Aorta (tissue), 5 donors: ENCODE measurements at regions not wholly inside any gene's neighbourhood (a gene's known extent, or its start where the extent isn't known, plus 50 kb on each side); places are given as distances from the start of the nearest gene placed in this dataset.
"Not testable (repeated sequence)": the region's sequence is repeated elsewhere in the genome, so short reads cannot be mapped to it uniquely, and the experiment has no call there.

Source experiments
- ATAC-seq: fragments of 200-7000 bp; cut with Tn5 transposase; one replicate; pipeline ENCODE4 v1.9.1; 2022; ENCODE audit warnings: moderate library complexity; ENCODE audit not compliant: low FRiP score
- DNase-seq, 2 donors: peaks; one replicate each; pipeline ENCODE4 v3.0.0-alpha.2; 2020
- H3K27ac ChIP-seq, 2 donors: one replicate each; pipeline ENCODE4 v1.5.1; 2013; ENCODE audit warnings: low read length in 2 of 2, mild to moderate bottlenecking in 2 of 2, moderate library complexity in 2 of 2, control low read depth in 1 of 2, inconsistent platforms in 1 of 2, low read depth in 1 of 2
- H3K27me3 ChIP-seq, 2 donors: one replicate each; pipeline ENCODE4 v1.6.1; 2013; ENCODE audit warnings: control low read depth in 1 of 2, low read length in 1 of 2, mild to moderate bottlenecking in 1 of 2, moderate library complexity in 1 of 2; ENCODE audit not compliant: insufficient read depth in 2 of 2, control insufficient read depth in 1 of 2
- H3K36me3 ChIP-seq, 2 donors: one replicate each; pipeline ENCODE4 v1.6.1; 2013; ENCODE audit warnings: control low read depth in 1 of 2, low read length in 1 of 2, mild to moderate bottlenecking in 1 of 2; ENCODE audit not compliant: insufficient read depth in 2 of 2, control insufficient read depth in 1 of 2
- H3K4me1 ChIP-seq, 2 donors: one replicate each; pipeline ENCODE4 v1.6.1; 2013; ENCODE audit warnings: low read length in 2 of 2, control low read depth in 1 of 2, mild to moderate bottlenecking in 1 of 2, moderate library complexity in 1 of 2; ENCODE audit not compliant: insufficient read depth in 2 of 2, control insufficient read depth in 1 of 2
- H3K4me3 ChIP-seq, 2 donors: one replicate each; pipeline ENCODE4 v1.5.1; 2013; ENCODE audit warnings: low read length in 2 of 2, control low read depth in 1 of 2, mild to moderate bottlenecking in 1 of 2
- H3K9me3 ChIP-seq: one replicate; pipeline ENCODE4 v1.6.1; 2013; ENCODE audit warnings: mild to moderate bottlenecking, low read length; ENCODE audit not compliant: control insufficient read depth
- WGBS, 2 donors: extraction: QIAGEN DNeasy Blood & Tissue Kit; methylation state at CpG; one replicate each; pipeline ENCODE4 v1.1.7; 2013; 5-methylcytosine and 5-hydroxymethylcytosine counted together
- intact Hi-C, 2 donors: fragments of 100-400 bp; cut with DNase I; formaldehyde crosslinking; loops; one replicate each; pipeline versions ENCODE4 v1.14.2 to v1.15.0; 2022
- donor health status: healthy with polysubstance abuse.
- donor health status: Bipolar disorder and iron deficiency.
- donor health status: DM: no; HTN: no; CAD: no.
- donor health status: DM: no; HTN: no; CAD: no.
- donor health status: DM: yes; HTN: yes; CAD: no.

DNA sequence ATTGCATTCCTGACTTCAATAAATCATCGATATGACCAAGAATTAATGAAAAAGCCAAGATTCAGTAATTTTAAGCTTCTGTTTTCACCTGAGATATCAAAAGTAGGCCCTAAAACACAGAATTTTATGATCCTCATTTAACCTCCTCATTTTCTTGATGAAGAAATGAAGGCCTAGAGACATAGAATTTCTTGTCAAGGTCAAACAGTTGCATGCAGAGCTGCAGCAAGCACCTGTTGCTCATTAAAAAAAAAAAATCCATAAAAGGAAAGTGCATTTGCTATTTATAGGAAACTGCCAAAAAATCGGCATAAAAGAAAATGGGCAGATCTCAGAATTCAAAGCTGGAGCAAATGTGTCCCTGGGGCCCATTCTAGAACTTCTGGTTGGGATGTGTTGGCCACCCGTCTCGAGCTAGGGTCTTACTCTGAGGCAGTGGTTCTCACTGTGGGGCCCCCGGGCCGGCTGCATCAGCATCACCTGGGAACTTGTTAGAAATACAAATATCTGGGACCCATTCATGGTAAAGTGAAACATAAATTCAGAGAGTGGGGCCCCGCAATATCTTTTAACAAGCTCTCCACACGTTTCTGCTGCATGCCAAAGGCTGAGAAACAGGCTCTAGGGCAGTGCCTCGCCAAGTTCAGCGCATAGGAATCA, 224.7 kb upstream of the UBL3 start:
- ATAC-seq: no peak
- Histone ChIP-seq H3K9me3 (no peaks in the 10 kb centered on the region), H3K27me3 (no peaks in the 10 kb centered on the region), H3K4me1 (no peaks in the 10 kb centered on the region), H3K27ac (no peak overlapping the region), H3K36me3 (no peaks in the 10 kb centered on the region), H3K4me3 (no peak overlapping the region)
- 86 to 89% methylated on average over 10 of the region's 10 CpGs for WGBS, 2 donors
- intact Hi-C loops: no loop called here
- no peak for DNase-seq

DNA sequence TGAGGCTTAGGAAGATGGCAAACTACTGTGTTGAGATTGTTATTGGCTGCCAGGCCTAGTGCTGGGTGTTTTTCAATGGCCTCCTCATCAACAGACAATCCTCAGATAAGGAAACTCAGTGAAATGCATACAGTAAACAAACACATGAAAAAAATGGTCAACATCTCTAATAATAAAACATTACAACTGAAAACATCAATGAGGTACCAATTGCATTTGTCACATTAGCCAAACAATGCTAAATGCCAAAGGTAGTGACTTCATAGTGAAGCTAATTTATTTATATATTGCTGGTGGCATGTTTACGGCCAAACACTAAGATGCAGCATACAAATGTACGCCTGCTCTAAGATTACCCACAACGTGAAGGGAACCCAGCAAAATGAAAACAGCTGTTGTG, 224.0 kb upstream of the UBL3 start:
- Histone ChIP-seq H3K27me3 (no peaks in the 10 kb centered on the region), H3K36me3 (no peaks in the 10 kb centered on the region), H3K9me3 (no peaks in the 10 kb centered on the region), H3K4me3 (no peak overlapping the region), H3K27ac (no peak overlapping the region), H3K4me1 (no peaks in the 10 kb centered on the region)
- ATAC-seq (no peak), DNase-seq (no peak)
- intact Hi-C loops: no loop called here
- WGBS, 2 donors: 81 to 85% methylated on average over 3 of the region's 3 CpGs

DNA sequence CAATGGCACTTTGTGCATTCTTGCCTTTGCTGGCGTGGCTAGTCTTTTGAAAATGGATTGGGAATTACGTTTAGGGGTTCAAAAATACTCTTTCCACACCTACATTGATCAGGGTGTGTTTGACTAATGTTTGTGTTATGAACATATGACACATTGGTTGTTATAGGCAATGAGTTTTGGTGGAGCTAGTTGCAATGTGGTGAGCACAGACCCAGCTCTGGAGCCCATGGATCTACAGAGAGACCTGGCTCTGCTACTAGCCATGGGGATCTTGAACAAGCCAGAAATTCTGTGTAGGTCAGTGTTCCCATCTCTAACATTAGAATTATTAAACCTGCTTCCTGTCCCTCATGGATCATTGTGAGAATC, 222.4 kb upstream of the UBL3 start:
- 76 to 81% methylated on average over 2 of the region's 2 CpGs for WGBS, 2 donors
- ATAC-seq: no peak

DNA sequence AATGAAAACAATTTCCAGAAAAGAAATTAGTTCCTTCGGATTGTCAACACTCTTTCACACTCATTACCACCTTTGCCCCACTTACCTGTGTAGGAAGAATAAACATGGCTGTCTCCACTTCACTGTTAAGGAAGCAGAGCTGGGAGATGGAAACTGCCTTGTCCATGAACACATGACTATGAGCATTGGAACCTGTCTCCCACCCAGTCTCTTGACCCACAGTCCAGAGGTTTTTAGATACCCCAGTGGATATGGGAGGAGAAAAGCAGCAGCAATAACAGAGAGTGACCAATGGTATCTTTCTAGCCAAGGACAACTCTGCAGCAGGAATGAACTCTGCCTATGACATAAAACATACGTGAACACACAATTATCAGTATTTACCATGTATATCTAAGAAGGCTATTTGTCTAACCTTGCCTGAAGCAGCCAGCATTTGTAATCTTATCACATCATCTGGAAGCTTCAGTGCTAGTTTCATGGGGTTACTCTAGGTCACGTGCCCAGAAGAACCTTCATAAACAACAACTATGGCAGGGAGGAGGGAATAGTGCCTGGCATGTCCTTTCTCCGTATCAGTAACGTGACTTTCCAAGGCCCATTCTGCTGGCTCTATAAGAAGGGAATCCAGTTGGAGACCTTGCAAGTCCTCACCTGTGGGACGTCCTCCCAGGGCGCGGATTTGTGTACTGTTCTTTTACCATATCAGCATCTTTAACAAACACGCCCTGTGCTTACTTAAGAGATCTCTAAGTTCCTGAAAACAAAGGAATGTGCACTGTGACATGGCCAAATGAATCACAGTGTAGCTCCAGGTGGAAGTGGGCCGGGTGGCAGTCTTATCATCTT, 221.8 kb upstream of the UBL3 start:
- H3K9me3 ChIP-seq: no peaks in the 10 kb centered on the region
- intact Hi-C loops: no loop called here
- peaks cover 0 to 2% of the 10 kb centered on the region in 2 donors for H3K27me3 ChIP-seq
- no peaks in the 10 kb centered on the region for H3K4me1 ChIP-seq
- no peak overlapping the region for H3K27ac ChIP-seq
- no peak for ATAC-seq
- 79 to 80% methylated on average over 10 of the region's 10 CpGs for WGBS, 2 donors
- no peak for DNase-seq
- no peak overlapping the region for H3K4me3 ChIP-seq
- no peaks in the 10 kb centered on the region for H3K36me3 ChIP-seq

More for the DNA sequence above, 222.4 kb upstream of the UBL3 start:
- intact Hi-C loops: no loop called here
- H3K4me3 ChIP-seq: no peak overlapping the region
- no peak overlapping the region for H3K27ac ChIP-seq
- DNase-seq: no peak
- no peaks in the 10 kb centered on the region for H3K9me3 ChIP-seq
- H3K4me1 ChIP-seq: no peaks in the 10 kb centered on the region
- no peaks in the 10 kb centered on the region for H3K36me3 ChIP-seq
- H3K27me3 ChIP-seq: peaks cover 0 to 2% of the 10 kb centered on the region in 2 donors

DNA sequence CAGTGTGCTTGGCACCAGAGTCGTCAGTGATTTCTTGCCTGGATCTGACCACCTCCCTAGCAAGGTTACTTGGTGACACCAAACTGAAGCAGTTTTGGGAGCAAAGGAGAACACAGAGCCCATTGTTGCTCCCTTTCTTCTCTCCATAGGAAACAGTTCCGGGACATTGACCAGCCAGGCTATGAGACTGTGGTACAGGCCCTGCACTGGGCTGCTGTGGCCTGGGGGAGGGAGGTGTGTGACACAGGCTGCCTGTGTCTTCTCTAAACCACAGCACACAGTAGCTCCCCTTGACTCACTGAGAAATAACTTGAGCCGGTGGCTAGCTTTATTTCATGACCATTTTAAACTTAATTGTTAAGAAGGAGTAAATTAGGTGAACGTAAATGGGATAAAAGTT, 214.8 kb upstream of the UBL3 start:
- DNase-seq: no peak
- Histone ChIP-seq H3K27me3 (peaks cover 0 to 2% of the 10 kb centered on the region in 2 donors), H3K27ac (no peak overlapping the region), H3K4me3 (no peak overlapping the region), H3K4me1 (no peaks in the 10 kb centered on the region), H3K9me3 (no peaks in the 10 kb centered on the region), H3K36me3 (no peaks in the 10 kb centered on the region)
- 80 to 82% methylated on average over 4 of the region's 4 CpGs for WGBS, 2 donors
- intact Hi-C loops: no loop called here
- no peak for ATAC-seq

DNA sequence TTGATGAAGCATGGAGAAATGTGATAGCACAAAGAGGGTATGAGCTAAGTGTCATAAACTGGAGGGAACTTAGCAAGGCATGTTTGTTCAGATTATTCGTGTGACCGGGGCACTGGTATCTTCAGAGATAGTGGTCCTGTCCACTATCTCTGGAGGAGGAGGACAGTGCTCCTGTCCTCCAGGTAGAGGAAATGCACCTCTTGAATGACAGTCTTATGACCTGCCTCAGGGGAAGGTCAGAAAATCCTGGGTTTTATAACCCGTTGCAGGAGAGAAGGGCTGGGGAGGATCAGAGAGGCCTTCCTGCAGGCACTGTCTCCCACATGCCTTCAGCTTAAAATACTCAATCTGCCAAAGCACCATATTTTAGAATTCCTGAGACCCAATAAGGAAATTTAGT, 213.5 kb upstream of the UBL3 start:
- Histone ChIP-seq H3K27me3 (no peaks in the 10 kb centered on the region), H3K36me3 (no peaks in the 10 kb centered on the region), H3K9me3 (no peaks in the 10 kb centered on the region), H3K4me3 (no peak overlapping the region), H3K4me1 (no peaks in the 10 kb centered on the region), H3K27ac (no peak overlapping the region)
- ATAC-seq (no peak), DNase-seq (no peak)
- WGBS, 2 donors: 81 to 87% methylated on average over 3 of the region's 3 CpGs
- intact Hi-C loops: no loop called here

DNA sequence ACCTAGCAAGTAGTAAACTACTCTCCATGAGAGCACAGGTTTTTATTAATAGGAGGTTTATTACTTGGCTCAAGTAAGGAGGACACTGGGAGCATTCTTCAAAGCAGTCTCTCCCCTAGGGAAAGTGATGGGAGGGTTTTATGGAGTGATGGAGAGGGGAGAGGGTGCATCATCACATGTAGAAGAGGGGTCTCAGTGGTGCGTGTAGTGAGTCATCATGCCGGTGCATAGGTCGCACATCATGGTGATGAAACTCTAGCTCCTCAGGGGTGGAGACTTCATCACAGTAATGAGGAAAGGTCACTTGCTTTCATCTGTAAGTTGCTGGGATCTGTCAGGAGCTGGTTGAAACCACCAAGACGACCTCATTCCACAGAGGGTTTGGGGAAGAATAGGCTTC, 210.8 kb upstream of the UBL3 start:
- Histone ChIP-seq H3K9me3 (no peaks in the 10 kb centered on the region), H3K27me3 (no peaks in the 10 kb centered on the region), H3K27ac (no peak overlapping the region), H3K36me3 (no peaks in the 10 kb centered on the region), H3K4me3 (no peak overlapping the region), H3K4me1 (no peaks in the 10 kb centered on the region)
- ATAC-seq: no peak
- DNase-seq: no peak
- intact Hi-C loops: no loop called here
- WGBS, 2 donors: 83% methylated on average over 4 of the region's 4 CpGs

DNA sequence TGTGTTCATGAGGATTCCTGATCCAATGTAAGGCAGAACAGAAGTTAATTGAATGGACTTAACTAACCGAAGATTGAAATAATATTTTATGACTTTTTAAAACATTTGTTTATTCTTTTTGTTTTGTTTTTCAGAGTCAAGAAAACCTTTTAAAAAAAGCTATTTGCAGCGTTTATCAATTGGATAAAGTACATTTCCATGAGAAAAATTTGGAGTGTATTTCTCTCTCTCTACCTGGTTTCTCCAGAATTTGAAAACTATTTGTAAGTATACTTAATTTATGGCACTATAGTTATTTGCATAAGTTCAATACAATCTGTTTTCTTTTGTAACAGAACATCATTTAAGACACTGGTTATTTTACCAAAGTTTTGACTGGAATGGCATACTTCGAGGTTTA, 208.0 kb upstream of the UBL3 start:
- no peaks in the 10 kb centered on the region for H3K4me1 ChIP-seq
- 67 to 75% methylated on average over 3 of the region's 3 CpGs for WGBS, 2 donors
- intact Hi-C loops: no loop called here
- H3K9me3 ChIP-seq: no peaks in the 10 kb centered on the region
- no peaks in the 10 kb centered on the region for H3K36me3 ChIP-seq
- H3K27ac ChIP-seq: no peak overlapping the region
- H3K4me3 ChIP-seq: no peak overlapping the region
- ATAC-seq: no peak
- DNase-seq: no peak
- no peaks in the 10 kb centered on the region for H3K27me3 ChIP-seq

DNA sequence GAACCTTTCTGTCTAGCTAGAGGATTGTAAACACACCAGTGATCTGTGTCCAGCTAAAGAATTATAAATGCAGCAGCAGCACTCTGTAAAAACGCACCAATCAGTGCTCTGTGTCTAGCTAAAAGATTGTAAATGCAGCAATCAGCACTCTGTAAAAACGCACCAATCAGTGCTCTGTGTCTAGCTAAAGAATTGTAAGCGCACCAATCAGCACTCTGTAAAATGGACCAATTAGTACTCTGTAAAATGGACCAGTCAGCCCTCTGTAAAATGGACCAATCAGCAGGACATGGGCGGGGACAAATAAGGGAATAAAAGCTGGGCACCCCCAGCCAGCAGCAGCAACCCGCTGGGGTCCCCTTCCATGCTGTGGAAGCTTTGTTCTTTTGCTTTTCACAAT, 204.1 kb upstream of the UBL3 start:
- 67 to 79% methylated on average over 5 of the region's 5 CpGs for WGBS, 2 donors
- H3K36me3 ChIP-seq, H3K9me3 ChIP-seq, H3K4me3 ChIP-seq, H3K27ac ChIP-seq, H3K27me3 ChIP-seq, intact Hi-C loops, ATAC-seq, DNase-seq, H3K4me1 ChIP-seq: not testable (repeated sequence)
